ENCODE measurements at regions not wholly inside any gene's neighbourhood (a gene's known extent, or its start where the extent isn't known, plus 50 kb on each side); places are given as distances from the start of the nearest gene placed in this dataset.

DNA sequence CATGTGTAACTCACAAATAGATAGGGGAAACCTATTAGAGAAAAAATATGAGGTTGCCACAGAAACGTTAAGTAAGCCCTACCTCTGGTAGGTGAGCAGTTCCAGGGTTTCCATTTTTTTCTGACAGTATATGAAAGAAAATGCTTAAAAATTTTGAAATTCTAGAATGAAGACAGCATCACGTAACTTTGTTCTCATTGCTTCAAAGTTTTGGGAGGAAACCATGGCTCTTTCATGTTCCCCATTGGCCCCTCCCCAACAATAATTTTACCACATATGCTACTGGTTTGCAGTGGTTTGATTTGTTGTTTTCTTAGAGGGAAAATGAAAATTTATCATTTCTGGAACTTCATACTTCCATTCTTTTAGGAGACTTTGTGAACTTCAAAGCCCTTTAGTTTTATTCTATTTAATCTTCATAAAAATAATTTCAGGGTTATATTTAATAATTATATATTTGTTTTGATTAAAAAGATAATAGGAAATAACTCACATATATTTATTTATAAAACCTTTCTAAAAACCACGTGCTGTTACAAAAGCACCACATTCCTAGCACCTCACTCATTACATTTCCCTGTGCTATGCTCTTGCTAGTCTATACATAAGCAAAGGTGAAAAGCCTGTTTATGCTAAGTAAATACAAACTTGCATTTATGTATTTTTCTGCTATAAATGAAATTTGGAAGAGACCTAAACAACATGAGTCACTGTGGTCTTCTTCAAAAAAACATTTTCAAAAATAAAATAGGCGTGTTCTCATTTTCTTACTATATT lies 113.4 kb downstream of the CASP12 start:
- Histone ChIP-seq H3K36me3 (replicated peaks in 1 of 2; ENCODE audit: control insufficient read depth in 1 of 2, insufficient read depth in 2 of 2, low read length in 2 of 2) (no peaks in the 10 kb centered on the region), H3K4me1 (ENCODE audit: insufficient read depth, low read length) (no peaks in the 10 kb centered on the region), H4K20me1 (ENCODE audit: insufficient read depth, low read length) (no peaks in the 10 kb centered on the region), H3K4me2 (ENCODE audit: low read depth, low read length) (no peak overlapping the region), H2AFZ (ENCODE audit: low read length) (no peak overlapping the region), H3K4me3 (replicated peaks in 1 of 3; ENCODE audit: insufficient read depth in 1 of 3, low read depth in 2 of 3, low read length in 3 of 3) (no peak overlapping the region), H3K27me3 (ENCODE audit: control insufficient read depth in 1 of 2, insufficient read depth in 2 of 2, low read length in 2 of 2) (no peaks in the 10 kb centered on the region), H3K79me2 (ENCODE audit: insufficient read depth, low read length) (no peaks in the 10 kb centered on the region), H3K27ac (ENCODE audit: extremely low read length, insufficient read depth, low read length) (no peak overlapping the region), H3K9me3 (ENCODE audit: low read length) (no peaks in the 10 kb centered on the region), H3K9ac (ENCODE audit: insufficient read depth, low read depth, low read length) (no peak overlapping the region)
- ChIA-PET POLR2A (no interaction called here), CTCF (ENCODE audit: low intra/inter-chr PET ratio, low total read pairs) (no interaction called here)
- intact Hi-C loops (cut with micrococcal nuclease; ENCODE audit: unreplicated experiment) (no loop called here), in situ Hi-C loops (cut with HindIII; ENCODE audit: extremely low pct_ligation_motif_present, low pct_unique_long_range_greater_than_20kb) (no loop called here)
- DNase-seq (ENCODE audit: low spot score) (no peak), FAIRE-seq (no peak), ATAC-seq (no peak)
- TF ChIP-seq CENPX (CRISPR knock-in tag; IDR thresholded peaks at IDR 0.05) (no peak), PITX1 (CRISPR knock-in tag; IDR thresholded peaks at IDR 0.05) (no peak), HNRNPLL (IDR thresholded peaks at IDR 0.05; ENCODE audit: low read depth, low read length, poor library complexity, severe bottlenecking) (no peak), ZNF83 (CRISPR knock-in tag; IDR thresholded peaks at IDR 0.05; ENCODE audit: borderline replicate concordance) (no peak), ZNF292 (CRISPR knock-in tag; IDR thresholded peaks at IDR 0.05; ENCODE audit: borderline replicate concordance, low read depth) (no peak), ZNF678 (CRISPR knock-in tag; IDR thresholded peaks at IDR 0.05) (no peak), PCBP2 (optimal IDR thresholded peaks at IDR 0.05; ENCODE audit: low read depth, low read length, poor library complexity, severe bottlenecking) (no peak), ZNF790 (CRISPR knock-in tag; IDR thresholded peaks at IDR 0.05; ENCODE audit: borderline replicate concordance) (no peak), FOSL1 (CRISPR knock-in tag; IDR thresholded peaks at IDR 0.05; ENCODE audit: borderline replicate concordance) (no peak), ZSCAN9 (CRISPR knock-in tag; IDR thresholded peaks at IDR 0.05; ENCODE audit: borderline replicate concordance) (no peak), HHEX (CRISPR knock-in tag; IDR thresholded peaks at IDR 0.05) (no peak), ZNF543 (CRISPR knock-in tag; IDR thresholded peaks at IDR 0.05) (no peak)
- TF ChIP-seq, protein P1, sequence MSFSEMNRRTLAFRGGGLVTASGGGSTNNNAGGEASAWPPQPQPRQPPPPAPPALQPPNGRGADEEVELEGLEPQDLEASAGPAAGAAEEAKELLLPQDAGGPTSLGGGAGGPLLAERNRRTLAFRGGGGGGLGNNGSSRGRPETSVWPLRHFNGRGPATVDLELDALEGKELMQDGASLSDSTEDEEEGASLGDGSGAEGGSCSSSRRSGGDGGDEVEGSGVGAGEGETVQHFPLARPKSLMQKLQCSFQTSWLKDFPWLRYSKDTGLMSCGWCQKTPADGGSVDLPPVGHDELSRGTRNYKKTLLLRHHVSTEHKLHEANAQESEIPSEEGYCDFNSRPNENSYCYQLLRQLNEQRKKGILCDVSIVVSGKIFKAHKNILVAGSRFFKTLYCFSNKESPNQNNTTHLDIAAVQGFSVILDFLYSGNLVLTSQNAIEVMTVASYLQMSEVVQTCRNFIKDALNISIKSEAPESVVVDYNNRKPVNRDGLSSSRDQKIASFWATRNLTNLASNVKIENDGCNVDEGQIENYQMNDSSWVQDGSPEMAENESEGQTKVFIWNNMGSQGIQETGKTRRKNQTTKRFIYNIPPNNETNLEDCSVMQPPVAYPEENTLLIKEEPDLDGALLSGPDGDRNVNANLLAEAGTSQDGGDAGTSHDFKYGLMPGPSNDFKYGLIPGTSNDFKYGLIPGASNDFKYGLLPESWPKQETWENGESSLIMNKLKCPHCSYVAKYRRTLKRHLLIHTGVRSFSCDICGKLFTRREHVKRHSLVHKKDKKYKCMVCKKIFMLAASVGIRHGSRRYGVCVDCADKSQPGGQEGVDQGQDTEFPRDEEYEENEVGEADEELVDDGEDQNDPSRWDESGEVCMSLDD (CRISPR knock-in tag; IDR thresholded peaks at IDR 0.05; ENCODE audit: borderline replicate concordance) = no peak
- TF ChIP-seq, protein P2, sequence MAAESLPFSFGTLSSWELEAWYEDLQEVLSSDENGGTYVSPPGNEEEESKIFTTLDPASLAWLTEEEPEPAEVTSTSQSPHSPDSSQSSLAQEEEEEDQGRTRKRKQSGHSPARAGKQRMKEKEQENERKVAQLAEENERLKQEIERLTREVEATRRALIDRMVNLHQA (CRISPR knock-in tag; IDR thresholded peaks at IDR 0.05) = no peak
- 1% methylated on average over 4 of the region's 4 CpGs for WGBS (ENCODE audit: low lambda C conversion rate)
- BruUV-seq (replicated peaks) = no TSS peak
